SK-N-SH treated with all-trans-retinoic acid at 6 μM for 48 hours (cell line): ENCODE measurements at regions not wholly inside any gene's neighbourhood (a gene's known extent, or its start where the extent isn't known, plus 50 kb on each side); places are given as distances from the start of the nearest gene placed in this dataset.

Experiments used
- ATAC-seq: fragments of 200-7000 bp; cut with Tn5 transposase; 3 replicates; pipeline ENCODE4 v1.9.1; 2020; ENCODE audit warnings: mild to moderate bottlenecking, moderate library complexity
- ARNTL ChIP-seq: fragments of 450-650 bp; formaldehyde crosslinking; IDR thresholded peaks from 2 replicates; pipeline ENCODE4 v1.5.0; 2020; ENCODE audit warnings: low read depth, mild to moderate bottlenecking, moderate library complexity, borderline replicate concordance
- BACH2 ChIP-seq: fragments of 250-450 bp; sonication (Bioruptor Pico); IDR thresholded peaks from 2 replicates; pipeline ENCODE4 v1.9.0; 2021; ENCODE audit warnings: mild to moderate bottlenecking, borderline replicate concordance
- CSDC2 ChIP-seq: fragments of 250-450 bp; sonication (Bioruptor Pico); IDR thresholded peaks from 2 replicates; pipeline ENCODE4 v1.5.0; 2020; ENCODE audit warnings: mild to moderate bottlenecking, moderate library complexity
- CSRNP3 ChIP-seq: fragments of 250-450 bp; sonication (Bioruptor Pico); IDR thresholded peaks from 2 replicates; pipeline ENCODE4 v1.5.1; 2021; ENCODE audit warnings: mild to moderate bottlenecking, moderate library complexity
- ESRRG ChIP-seq: fragments of 250-450 bp; sonication (Bioruptor Pico); IDR thresholded peaks from 2 replicates; pipeline ENCODE4 v1.6.1; 2021; ENCODE audit warnings: mild to moderate bottlenecking
- ISL1 ChIP-seq: fragments of 250-450 bp; sonication (Bioruptor Pico); IDR thresholded peaks from 2 replicates; pipeline ENCODE4 v2.1.2; 2022; ENCODE audit warnings: mild to moderate bottlenecking, moderate library complexity
- OSR1 ChIP-seq: fragments of 250-450 bp; sonication (Bioruptor Pico); IDR thresholded peaks from 2 replicates; pipeline ENCODE4 v1.8.0; 2022; ENCODE audit warnings: moderate library complexity, mild to moderate bottlenecking, inconsistent platforms
- PATZ1 ChIP-seq: fragments of 250-450 bp; sonication (Bioruptor Pico); IDR thresholded peaks from 2 replicates; pipeline ENCODE4 v1.8.0; 2020; ENCODE audit warnings: mild to moderate bottlenecking, moderate library complexity, borderline replicate concordance
- PPARA ChIP-seq: fragments of 250-450 bp; sonication (Bioruptor Pico); IDR thresholded peaks from 2 replicates; pipeline ENCODE4 v1.5.0; 2020; ENCODE audit warnings: mild to moderate bottlenecking, borderline replicate concordance
- RARB ChIP-seq: fragments of 250-450 bp; sonication (Bioruptor Pico); IDR thresholded peaks from 2 replicates; pipeline ENCODE4 v1.8.0; 2021; ENCODE audit warnings: mild to moderate bottlenecking, moderate library complexity
- SNAI2 ChIP-seq: fragments of 250-450 bp; sonication (Bioruptor Pico); IDR thresholded peaks from 2 replicates; pipeline ENCODE4 v1.5.0; 2020; ENCODE audit warnings: mild to moderate bottlenecking, moderate library complexity
- TCF4 ChIP-seq: fragments of 250-450 bp; sonication (Bioruptor Pico); IDR thresholded peaks from 2 replicates; pipeline ENCODE4 v1.8.0; 2021; ENCODE audit warnings: mild to moderate bottlenecking, moderate library complexity, borderline replicate concordance
- TOX ChIP-seq: fragments of 250-450 bp; sonication (Bioruptor Pico); IDR thresholded peaks from 2 replicates; pipeline ENCODE4 v1.8.0; 2021; ENCODE audit warnings: mild to moderate bottlenecking, moderate library complexity, borderline replicate concordance
- ZC3H10 ChIP-seq: fragments of 250-450 bp; sonication (Bioruptor Pico); IDR thresholded peaks from 2 replicates; pipeline ENCODE4 v1.5.1; 2021; ENCODE audit warnings: mild to moderate bottlenecking, moderate library complexity
- ZFP3 ChIP-seq: fragments of 250-450 bp; sonication (Bioruptor Pico); IDR thresholded peaks from 2 replicates; pipeline ENCODE4 v1.5.0; 2020; ENCODE audit warnings: mild to moderate bottlenecking, moderate library complexity
- ZFP30 ChIP-seq: fragments of 450-650 bp; formaldehyde crosslinking; IDR thresholded peaks from 2 replicates; pipeline ENCODE4 v1.5.0; 2022; ENCODE audit warnings: mild to moderate bottlenecking, moderate library complexity
- ZNF70 ChIP-seq: fragments of 450-650 bp; formaldehyde crosslinking; IDR thresholded peaks from 2 replicates; pipeline ENCODE4 v1.5.0; 2020; ENCODE audit warnings: mild to moderate bottlenecking, moderate library complexity
- ZNF8 ChIP-seq: fragments of 450-650 bp; formaldehyde crosslinking; IDR thresholded peaks from 2 replicates; pipeline ENCODE4 v1.5.0; 2020; ENCODE audit warnings: mild to moderate bottlenecking, moderate library complexity
- TF ChIP-seq, protein P1 (sequence below): fragments of 250-450 bp; sonication (Bioruptor Pico); IDR thresholded peaks from 2 replicates; pipeline ENCODE4 v1.5.1; 2020; ENCODE audit warnings: low read depth, mild to moderate bottlenecking, moderate library complexity
- TF ChIP-seq, protein P2 (sequence below): fragments of 250-450 bp; sonication (Bioruptor Pico); IDR thresholded peaks from 2 replicates; pipeline ENCODE4 v1.8.0; 2021; ENCODE audit warnings: low read depth, mild to moderate bottlenecking, moderate library complexity, borderline replicate concordance
- TF ChIP-seq, protein P3 (sequence below): fragments of 250-450 bp; sonication (Bioruptor Pico); IDR thresholded peaks from 2 replicates; pipeline ENCODE4 v1.5.0; 2020; ENCODE audit warnings: mild to moderate bottlenecking, moderate library complexity

- TF ChIP-seq, protein P1, sequence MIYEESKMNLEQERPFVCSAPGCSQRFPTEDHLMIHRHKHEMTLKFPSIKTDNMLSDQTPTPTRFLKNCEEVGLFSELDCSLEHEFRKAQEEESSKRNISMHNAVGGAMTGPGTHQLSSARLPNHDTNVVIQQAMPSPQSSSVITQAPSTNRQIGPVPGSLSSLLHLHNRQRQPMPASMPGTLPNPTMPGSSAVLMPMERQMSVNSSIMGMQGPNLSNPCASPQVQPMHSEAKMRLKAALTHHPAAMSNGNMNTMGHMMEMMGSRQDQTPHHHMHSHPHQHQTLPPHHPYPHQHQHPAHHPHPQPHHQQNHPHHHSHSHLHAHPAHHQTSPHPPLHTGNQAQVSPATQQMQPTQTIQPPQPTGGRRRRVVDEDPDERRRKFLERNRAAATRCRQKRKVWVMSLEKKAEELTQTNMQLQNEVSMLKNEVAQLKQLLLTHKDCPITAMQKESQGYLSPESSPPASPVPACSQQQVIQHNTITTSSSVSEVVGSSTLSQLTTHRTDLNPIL (CRISPR knock-in tag) = no peak
- no peak for TF ChIP-seq OSR1
- TF ChIP-seq ESRRG (CRISPR knock-in tag) = no peak
- TF ChIP-seq RARB (CRISPR knock-in tag) = no peak
- TF ChIP-seq CSRNP3 (CRISPR knock-in tag) = no peak
- no peak for TF ChIP-seq ZFP3
- TF ChIP-seq, all 23 proteins: peak for 0
Observed at GRCh38 chr5:117089001-117089400, 514.4 kb upstream of the SEMA6A start (continued).

GRCh38 chr5:117088176-117088575 lies 513.6 kb upstream of the SEMA6A start:
- TF ChIP-seq ESRRG (CRISPR knock-in tag) = no peak
- TF ChIP-seq ARNTL (CRISPR knock-in tag) = no peak
- TF ChIP-seq CSDC2 = no peak
- no peak for TF ChIP-seq TOX (CRISPR knock-in tag)
- TF ChIP-seq ISL1 (CRISPR knock-in tag) = no peak
- TF ChIP-seq ZNF70 = no peak
- TF ChIP-seq CSRNP3 (CRISPR knock-in tag) = no peak
- TF ChIP-seq PATZ1 (CRISPR knock-in tag) = no peak
- TF ChIP-seq TCF4 = no peak
- TF ChIP-seq RARB (CRISPR knock-in tag) = no peak
- TF ChIP-seq ZNF8 (CRISPR knock-in tag) = no peak
- TF ChIP-seq OSR1 = no peak
- TF ChIP-seq BACH2 (CRISPR knock-in tag) = no peak
- TF ChIP-seq ZFP30 (CRISPR knock-in tag) = no peak
- TF ChIP-seq ZC3H10 (CRISPR knock-in tag) = no peak
- no peak for TF ChIP-seq SNAI2
- TF ChIP-seq, protein P1 (CRISPR knock-in tag) = no peak
- no peak for TF ChIP-seq PPARA (CRISPR knock-in tag)
- no peak for ATAC-seq

DNA sequence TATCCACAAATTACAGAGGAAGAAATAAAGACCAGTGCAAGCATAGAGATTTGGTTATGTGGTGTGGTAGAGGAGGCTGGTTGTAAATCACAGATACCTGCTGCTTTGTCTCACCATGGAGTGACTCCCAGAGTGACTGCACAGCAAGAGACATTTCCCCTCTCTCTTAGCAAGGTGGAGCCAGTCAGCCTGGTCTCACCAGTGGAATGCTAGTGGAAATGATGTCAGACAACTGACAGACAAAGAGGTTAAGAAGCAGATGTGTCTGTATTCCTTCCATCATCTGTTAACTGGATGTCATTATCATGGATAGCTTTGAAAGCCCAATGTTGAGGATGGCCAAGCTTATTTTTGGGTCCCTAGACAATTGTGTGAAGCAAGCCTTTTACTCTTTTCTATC lies 509.4 kb upstream of the SEMA6A start:
- no peak for ATAC-seq

More for the DNA sequence above, 509.4 kb upstream of the SEMA6A start:
- no peak for TF ChIP-seq CSRNP3 (CRISPR knock-in tag)
- TF ChIP-seq, protein P2, sequence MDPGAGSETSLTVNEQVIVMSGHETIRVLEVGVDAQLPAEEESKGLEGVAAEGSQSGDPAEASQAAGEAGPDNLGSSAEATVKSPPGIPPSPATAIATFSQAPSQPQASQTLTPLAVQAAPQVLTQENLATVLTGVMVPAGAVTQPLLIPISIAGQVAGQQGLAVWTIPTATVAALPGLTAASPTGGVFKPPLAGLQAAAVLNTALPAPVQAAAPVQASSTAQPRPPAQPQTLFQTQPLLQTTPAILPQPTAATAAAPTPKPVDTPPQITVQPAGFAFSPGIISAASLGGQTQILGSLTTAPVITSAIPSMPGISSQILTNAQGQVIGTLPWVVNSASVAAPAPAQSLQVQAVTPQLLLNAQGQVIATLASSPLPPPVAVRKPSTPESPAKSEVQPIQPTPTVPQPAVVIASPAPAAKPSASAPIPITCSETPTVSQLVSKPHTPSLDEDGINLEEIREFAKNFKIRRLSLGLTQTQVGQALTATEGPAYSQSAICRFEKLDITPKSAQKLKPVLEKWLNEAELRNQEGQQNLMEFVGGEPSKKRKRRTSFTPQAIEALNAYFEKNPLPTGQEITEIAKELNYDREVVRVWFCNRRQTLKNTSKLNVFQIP (CRISPR knock-in tag) = no peak
- no peak for TF ChIP-seq ZNF8 (CRISPR knock-in tag)
- no peak for TF ChIP-seq ZC3H10 (CRISPR knock-in tag)
- no peak for TF ChIP-seq RARB (CRISPR knock-in tag)
- no peak for TF ChIP-seq ESRRG (CRISPR knock-in tag)
- TF ChIP-seq OSR1 = no peak
- TF ChIP-seq, protein P1 (CRISPR knock-in tag) = no peak
- no peak for TF ChIP-seq ISL1 (CRISPR knock-in tag)
- TF ChIP-seq, protein P3, sequence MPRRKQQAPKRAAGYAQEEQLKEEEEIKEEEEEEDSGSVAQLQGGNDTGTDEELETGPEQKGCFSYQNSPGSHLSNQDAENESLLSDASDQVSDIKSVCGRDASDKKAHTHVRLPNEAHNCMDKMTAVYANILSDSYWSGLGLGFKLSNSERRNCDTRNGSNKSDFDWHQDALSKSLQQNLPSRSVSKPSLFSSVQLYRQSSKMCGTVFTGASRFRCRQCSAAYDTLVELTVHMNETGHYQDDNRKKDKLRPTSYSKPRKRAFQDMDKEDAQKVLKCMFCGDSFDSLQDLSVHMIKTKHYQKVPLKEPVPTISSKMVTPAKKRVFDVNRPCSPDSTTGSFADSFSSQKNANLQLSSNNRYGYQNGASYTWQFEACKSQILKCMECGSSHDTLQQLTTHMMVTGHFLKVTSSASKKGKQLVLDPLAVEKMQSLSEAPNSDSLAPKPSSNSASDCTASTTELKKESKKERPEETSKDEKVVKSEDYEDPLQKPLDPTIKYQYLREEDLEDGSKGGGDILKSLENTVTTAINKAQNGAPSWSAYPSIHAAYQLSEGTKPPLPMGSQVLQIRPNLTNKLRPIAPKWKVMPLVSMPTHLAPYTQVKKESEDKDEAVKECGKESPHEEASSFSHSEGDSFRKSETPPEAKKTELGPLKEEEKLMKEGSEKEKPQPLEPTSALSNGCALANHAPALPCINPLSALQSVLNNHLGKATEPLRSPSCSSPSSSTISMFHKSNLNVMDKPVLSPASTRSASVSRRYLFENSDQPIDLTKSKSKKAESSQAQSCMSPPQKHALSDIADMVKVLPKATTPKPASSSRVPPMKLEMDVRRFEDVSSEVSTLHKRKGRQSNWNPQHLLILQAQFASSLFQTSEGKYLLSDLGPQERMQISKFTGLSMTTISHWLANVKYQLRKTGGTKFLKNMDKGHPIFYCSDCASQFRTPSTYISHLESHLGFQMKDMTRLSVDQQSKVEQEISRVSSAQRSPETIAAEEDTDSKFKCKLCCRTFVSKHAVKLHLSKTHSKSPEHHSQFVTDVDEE (CRISPR knock-in tag) = no peak
- TF ChIP-seq ZNF70 = no peak
